Gastrocnemius medialis (tissue), 4 donors: ENCODE measurements at regions not wholly inside any gene's neighbourhood (a gene's known extent, or its start where the extent isn't known, plus 50 kb on each side); places are given as distances from the start of the nearest gene placed in this dataset.

Source experiments
- ATAC-seq, 2 donors: fragments of 150-250 bp; one replicate each; pipeline ENCODE4 v1.9.1; 2016
- DNase-seq, 2 donors: peaks; one replicate each; pipeline ENCODE4 v3.0.0-alpha.2; 2019
- H3K27ac ChIP-seq, 4 donors: fragments of 200-600 bp; sonication (generic); 1 replicate in 1 of 4; 2 replicates in 3 of 4; pipeline ENCODE4 v1.5.1; 2016 to 2018; ENCODE audit warnings: mild to moderate bottlenecking in 2 of 4, moderate library complexity in 1 of 4
- H3K27me3 ChIP-seq, 3 donors: fragments of 200-600 bp; sonication (generic) in 2 of 3; 1 replicate in 1 of 3; 2 replicates in 2 of 3; pipeline versions ENCODE4 v1.5.1 to v1.6.0; 2016 to 2019; ENCODE audit warnings: mild to moderate bottlenecking in 1 of 3, moderate library complexity in 1 of 3
- H3K36me3 ChIP-seq, 2 donors: fragments of 200-600 bp; sonication (generic) in 1 of 2; one replicate each; pipeline ENCODE4 v1.5.1; 2017 to 2018
- H3K4me1 ChIP-seq, 2 donors: fragments of 200-600 bp; sonication (generic) in 1 of 2; one replicate each; pipeline ENCODE4 v1.5.1; 2016 to 2017; ENCODE audit warnings: mild to moderate bottlenecking in 2 of 2
- H3K4me3 ChIP-seq, 4 donors: fragments of 200-600 bp; sonication (generic) in 3 of 4; 1 replicate in 1 of 4; 2 replicates in 3 of 4; pipeline ENCODE4 v1.5.1; 2016 to 2019; ENCODE audit warnings: mild to moderate bottlenecking in 2 of 4
- H3K9me3 ChIP-seq, 3 donors: fragments of 200-600 bp; sonication (generic) in 2 of 3; 1 replicate in 1 of 3; 2 replicates in 2 of 3; pipeline ENCODE4 v1.5.1; 2016 to 2019
- POLR2A ChIP-seq, 2 donors: fragments of 450-650 bp; IDR thresholded peaks; one replicate each; pipeline ENCODE4 v1.6.1; 2017; ENCODE audit warnings: antibody characterized with exemption in 2 of 2, mild to moderate bottlenecking in 2 of 2, moderate library complexity in 2 of 2
- in situ Hi-C, 4 donors: fragments of 200-750 bp; cut with MboI; loops; one replicate each; pipeline versions ENCODE4 v1.15.0 to v1.8.0; 2017; ENCODE audit warnings: low sequenced_read_pairs in 4 of 4
- intact Hi-C: fragments of 100-400 bp; cut with DNase I; formaldehyde crosslinking; loops from one replicate; pipeline ENCODE4 v1.15.1; 2023; ENCODE audit warnings: low total_unique reads
- TF ChIP-seq, protein P1 (sequence below), 5 experiments: fragments of 450-650 bp in 3 of 5; fragments of 200-600 bp in 2 of 5; sonication (generic) in 2 of 5; IDR thresholded peaks in 4 of 5; conservative IDR thresholded peaks in 1 of 5; 1 replicate in 4 of 5; 2 replicates in 1 of 5; pipeline ENCODE4 v1.5.1; 2016 to 2019; ENCODE audit warnings: antibody characterized with exemption in 5 of 5, mild to moderate bottlenecking in 3 of 5, moderate library complexity in 3 of 5

DNA sequence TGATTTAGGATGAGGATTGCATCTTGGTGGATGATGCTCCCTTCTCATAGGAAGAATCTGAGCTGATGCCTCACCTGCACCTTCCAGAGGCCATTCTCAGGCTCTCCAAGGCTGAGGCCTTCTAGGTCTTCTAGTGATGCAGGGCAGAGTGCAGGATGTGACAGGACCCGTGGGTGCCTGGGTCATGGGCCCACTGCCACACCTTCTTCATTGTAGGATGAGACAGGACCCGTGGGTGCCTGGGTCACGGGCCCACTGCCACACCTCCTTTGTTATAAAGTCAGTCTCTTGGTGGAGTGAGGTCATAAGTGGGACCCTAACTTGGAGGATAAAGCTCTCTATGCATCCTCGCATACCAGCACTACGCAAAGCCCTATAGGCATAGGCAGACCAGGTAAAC, 109.9 kb upstream of the TCERG1L start:
- in situ Hi-C loops, result no loop called here
- TF ChIP-seq, protein P1, sequence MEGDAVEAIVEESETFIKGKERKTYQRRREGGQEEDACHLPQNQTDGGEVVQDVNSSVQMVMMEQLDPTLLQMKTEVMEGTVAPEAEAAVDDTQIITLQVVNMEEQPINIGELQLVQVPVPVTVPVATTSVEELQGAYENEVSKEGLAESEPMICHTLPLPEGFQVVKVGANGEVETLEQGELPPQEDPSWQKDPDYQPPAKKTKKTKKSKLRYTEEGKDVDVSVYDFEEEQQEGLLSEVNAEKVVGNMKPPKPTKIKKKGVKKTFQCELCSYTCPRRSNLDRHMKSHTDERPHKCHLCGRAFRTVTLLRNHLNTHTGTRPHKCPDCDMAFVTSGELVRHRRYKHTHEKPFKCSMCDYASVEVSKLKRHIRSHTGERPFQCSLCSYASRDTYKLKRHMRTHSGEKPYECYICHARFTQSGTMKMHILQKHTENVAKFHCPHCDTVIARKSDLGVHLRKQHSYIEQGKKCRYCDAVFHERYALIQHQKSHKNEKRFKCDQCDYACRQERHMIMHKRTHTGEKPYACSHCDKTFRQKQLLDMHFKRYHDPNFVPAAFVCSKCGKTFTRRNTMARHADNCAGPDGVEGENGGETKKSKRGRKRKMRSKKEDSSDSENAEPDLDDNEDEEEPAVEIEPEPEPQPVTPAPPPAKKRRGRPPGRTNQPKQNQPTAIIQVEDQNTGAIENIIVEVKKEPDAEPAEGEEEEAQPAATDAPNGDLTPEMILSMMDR (IDR thresholded peaks at IDR 0.05 in 4 of 5, conservative IDR thresholded peaks at IDR 0.05 in 1 of 5), result no peak
- no peak for TF ChIP-seq POLR2A (IDR thresholded peaks at IDR 0.05)
- H3K36me3 ChIP-seq, result no peaks in the 10 kb centered on the region
- no peak overlapping the region for H3K4me3 ChIP-seq
- intact Hi-C loops, result no loop called here
- peaks cover 0 to 2% (median 0%) of the 10 kb centered on the region in 3 donors for H3K27me3 ChIP-seq
- no peaks in the 10 kb centered on the region for H3K4me1 ChIP-seq
- H3K27ac ChIP-seq, result no peak overlapping the region
- no peaks in the 10 kb centered on the region for H3K9me3 ChIP-seq
- ATAC-seq (no peak), DNase-seq (no peak)

DNA sequence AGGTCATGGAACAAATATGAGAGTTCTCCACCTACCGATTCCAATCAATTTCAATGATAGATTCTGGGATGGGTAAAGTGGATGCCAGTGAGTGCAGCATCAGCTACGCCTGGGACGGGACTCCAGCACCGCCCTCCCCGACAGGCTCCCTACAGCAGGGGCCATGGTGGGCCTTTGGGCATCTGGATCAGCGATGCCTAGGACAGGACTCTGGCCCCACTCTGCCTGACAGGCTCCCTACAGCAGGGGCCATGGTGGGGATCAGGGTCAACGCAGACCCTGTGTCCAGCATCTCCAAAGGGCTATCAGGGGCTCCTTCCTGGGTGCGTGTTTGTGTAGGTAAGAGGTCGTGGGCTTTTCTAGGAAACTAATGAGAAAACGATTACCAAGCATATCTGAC, 111.2 kb upstream of the TCERG1L start:
- Histone ChIP-seq H3K9me3 (no peaks in the 10 kb centered on the region), H3K4me3 (no peak overlapping the region), H3K4me1 (no peaks in the 10 kb centered on the region), H3K27me3 (peaks cover 0 to 2% (median 0%) of the 10 kb centered on the region in 3 donors), H3K27ac (no peak overlapping the region), H3K36me3 (no peaks in the 10 kb centered on the region)
- intact Hi-C loops (no loop called here), in situ Hi-C loops (no loop called here)
- DNase-seq (no peak), ATAC-seq (no peak)
- TF ChIP-seq POLR2A (IDR thresholded peaks at IDR 0.05), result no peak
- TF ChIP-seq, protein P1 (IDR thresholded peaks at IDR 0.05 in 4 of 5, conservative IDR thresholded peaks at IDR 0.05 in 1 of 5), result no peak

DNA sequence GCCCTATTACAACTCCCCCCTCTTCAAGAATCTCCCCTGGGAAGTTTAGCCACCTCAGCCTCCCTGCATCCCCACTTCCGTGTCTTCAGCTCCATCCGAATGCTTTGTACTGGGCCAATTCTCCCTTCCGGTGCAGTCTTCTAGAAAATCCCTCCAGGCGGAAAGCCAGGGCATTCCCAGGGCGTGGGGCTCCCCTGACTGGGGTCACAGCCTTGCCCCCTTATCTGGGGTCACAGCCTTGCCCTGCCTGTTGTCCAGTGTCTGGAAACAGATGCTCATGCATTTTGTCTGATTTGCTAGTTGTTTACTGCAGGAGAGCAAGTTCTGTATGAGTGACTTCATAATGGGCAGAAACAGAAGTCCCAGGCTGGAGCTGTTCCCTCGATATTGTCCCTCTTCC, 112.5 kb upstream of the TCERG1L start:
- H3K27ac ChIP-seq, result no peak overlapping the region
- no peak overlapping the region for H3K4me3 ChIP-seq
- H3K36me3 ChIP-seq, result no peaks in the 10 kb centered on the region
- no peaks in the 10 kb centered on the region for H3K4me1 ChIP-seq
- intact Hi-C loops (no loop called here), in situ Hi-C loops (no loop called here)
- no peak for TF ChIP-seq POLR2A (IDR thresholded peaks at IDR 0.05)
- TF ChIP-seq, protein P1 (IDR thresholded peaks at IDR 0.05 in 4 of 5, conservative IDR thresholded peaks at IDR 0.05 in 1 of 5), result no peak
- no peaks in the 10 kb centered on the region for H3K9me3 ChIP-seq
- DNase-seq (no peak), ATAC-seq (no peak)
- H3K27me3 ChIP-seq, result peaks cover 0 to 8% (median 0%) of the 10 kb centered on the region in 3 donors

DNA sequence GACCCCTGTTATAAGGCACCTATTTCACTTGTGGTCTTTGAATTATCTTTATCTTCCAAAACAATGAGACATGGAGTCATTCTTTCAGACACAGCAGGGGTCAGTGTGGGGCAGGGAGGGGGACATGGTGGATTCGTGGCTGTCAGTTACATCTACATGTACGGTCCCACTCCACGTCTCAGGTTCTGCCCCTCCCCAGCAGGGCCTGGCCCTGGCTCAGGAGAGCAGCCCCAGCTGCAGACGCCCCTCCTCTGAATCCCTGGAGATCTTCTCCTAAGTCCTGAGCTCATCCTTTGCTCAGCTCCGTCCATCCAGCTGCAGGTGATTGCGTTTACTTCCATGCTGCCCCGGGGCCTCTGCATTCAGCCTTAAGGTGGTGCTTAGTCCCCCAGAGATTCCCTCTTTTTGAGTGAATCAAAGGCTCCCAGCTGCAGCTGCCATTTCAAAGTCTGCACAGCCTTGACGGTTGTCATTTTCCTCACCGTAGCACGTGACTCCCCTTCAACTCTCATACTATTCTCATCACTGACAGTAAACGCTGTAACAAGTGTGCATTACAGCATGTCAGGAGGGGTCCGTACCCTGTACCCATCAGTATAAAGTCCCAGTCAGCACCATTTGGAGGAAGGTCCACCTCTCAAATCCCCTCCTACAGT, 113.4 kb upstream of the TCERG1L start:
- ATAC-seq (no peak), DNase-seq (no peak)
- H3K4me3 ChIP-seq, result no peak overlapping the region
- no peak overlapping the region for H3K27ac ChIP-seq
- H3K27me3 ChIP-seq, result peaks cover 0 to 14% (median 4%) of the 10 kb centered on the region in 3 donors
- no peak for TF ChIP-seq POLR2A (IDR thresholded peaks at IDR 0.05)
- TF ChIP-seq, protein P1 (IDR thresholded peaks at IDR 0.05 in 4 of 5, conservative IDR thresholded peaks at IDR 0.05 in 1 of 5), result no peak
- no peaks in the 10 kb centered on the region for H3K9me3 ChIP-seq
- H3K36me3 ChIP-seq, result no peaks in the 10 kb centered on the region
- no peaks in the 10 kb centered on the region for H3K4me1 ChIP-seq
- in situ Hi-C loops, result no loop called here
- intact Hi-C loops, result no loop called here
